ENCODE measurements at regions not wholly inside any gene's neighbourhood (a gene's known extent, or its start where the extent isn't known, plus 50 kb on each side); places are given as distances from the start of the nearest gene placed in this dataset.

GRCh38 chr4:35201403-35201802, 1042.9 kb downstream of the ARAP2 start:
- H3K9me3 Mint-ChIP-seq (ENCODE audit: low read depth): no peaks in the 10 kb centered on the region
- ATAC-seq (no peak), DNase-seq (no peak)
- H3K27ac Mint-ChIP-seq: no peak overlapping the region
- H3K27me3 Mint-ChIP-seq: no peaks in the 10 kb centered on the region
- H3K4me3 Mint-ChIP-seq: no peak overlapping the region
- CTCF ChIA-PET: no interaction called here
- H3K4me1 Mint-ChIP-seq: no peaks in the 10 kb centered on the region
- H3K36me3 Mint-ChIP-seq: no peaks in the 10 kb centered on the region

GRCh38 chr4:35216636-35217035, 1027.7 kb downstream of the ARAP2 start:
- CTCF ChIA-PET: no interaction called here
- Mint-ChIP-seq H3K9me3 (ENCODE audit: low read depth) (no peaks in the 10 kb centered on the region), H3K36me3 (no peaks in the 10 kb centered on the region), H3K27ac (no peak overlapping the region), H3K4me3 (no peak overlapping the region), H3K27me3 (no peaks in the 10 kb centered on the region), H3K4me1 (no peaks in the 10 kb centered on the region)
- DNase-seq (no peak), ATAC-seq (no peak)

DNA sequence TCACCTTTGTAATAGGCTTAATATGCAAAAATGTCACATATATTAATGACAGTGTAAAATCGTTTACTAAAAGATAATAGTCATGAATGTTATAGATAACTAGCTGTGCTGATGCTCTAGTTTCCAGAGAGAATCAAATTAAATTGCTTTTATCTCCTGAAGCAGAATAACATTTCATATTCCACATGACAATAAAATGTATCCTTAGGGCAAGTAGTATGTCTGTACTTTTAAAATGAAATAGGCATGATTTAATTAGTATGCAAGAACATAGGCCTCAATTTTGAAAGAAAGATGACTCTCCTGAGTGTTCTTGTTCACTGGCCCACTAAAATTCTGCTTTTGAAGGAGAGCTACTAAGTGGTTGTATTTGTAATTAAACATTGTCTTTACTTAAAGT, 1027.0 kb downstream of the ARAP2 start:
- no peaks in the 10 kb centered on the region for H3K36me3 Mint-ChIP-seq
- no peaks in the 10 kb centered on the region for H3K27me3 Mint-ChIP-seq
- H3K9me3 Mint-ChIP-seq (ENCODE audit: low read depth): no peaks in the 10 kb centered on the region
- CTCF ChIA-PET: no interaction called here
- H3K4me3 Mint-ChIP-seq: no peak overlapping the region
- no peaks in the 10 kb centered on the region for H3K4me1 Mint-ChIP-seq
- DNase-seq (no peak), ATAC-seq (no peak)
- H3K27ac Mint-ChIP-seq: no peak overlapping the region

DNA sequence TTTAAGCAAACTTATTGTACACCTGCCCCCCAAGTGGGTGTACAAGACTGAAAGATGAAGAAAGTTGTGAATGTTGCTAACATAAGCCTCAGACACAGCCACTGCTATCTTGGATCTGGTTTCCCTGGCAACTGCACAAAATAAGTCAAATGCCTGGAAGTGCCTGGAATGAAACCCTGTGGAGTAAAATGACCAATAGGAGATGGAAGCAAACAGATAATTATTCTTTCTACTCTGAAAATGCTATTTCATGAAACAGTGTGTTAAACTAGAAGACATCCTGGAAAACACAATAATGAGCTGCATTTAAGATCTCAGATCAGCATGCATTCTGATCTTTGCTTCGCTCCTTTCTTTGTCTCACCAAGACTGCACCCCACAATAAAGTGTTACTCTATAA, 1016.0 kb downstream of the ARAP2 start:
- Mint-ChIP-seq H3K4me1 (no peaks in the 10 kb centered on the region), H3K4me3 (no peak overlapping the region), H3K36me3 (no peaks in the 10 kb centered on the region), H3K27me3 (no peaks in the 10 kb centered on the region), H3K27ac (no peak overlapping the region), H3K9me3 (ENCODE audit: low read depth) (no peaks in the 10 kb centered on the region)
- CTCF ChIA-PET: no interaction called here
- ATAC-seq (no peak), DNase-seq (no peak)

DNA sequence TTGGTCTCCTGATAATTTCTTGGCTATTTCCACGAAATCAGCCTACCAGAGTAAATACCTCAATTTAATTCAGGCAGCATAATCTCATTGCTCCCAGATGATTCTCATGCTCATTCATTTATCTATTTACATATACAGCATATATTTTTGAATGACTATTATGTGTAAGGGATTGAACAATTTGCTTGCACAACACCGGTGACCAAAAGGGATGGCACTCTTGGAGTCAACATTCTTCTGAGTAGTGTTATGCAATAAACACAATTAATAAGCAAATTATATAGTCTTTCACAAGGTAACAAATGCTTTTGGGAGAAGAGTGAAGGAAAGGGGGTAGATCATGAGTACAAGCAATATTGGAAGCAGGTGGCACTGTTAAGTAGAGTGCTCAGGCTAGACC, 1015.3 kb downstream of the ARAP2 start:
- CTCF ChIA-PET: no interaction called here
- Mint-ChIP-seq H3K27me3 (no peaks in the 10 kb centered on the region), H3K36me3 (no peaks in the 10 kb centered on the region), H3K9me3 (ENCODE audit: low read depth) (no peaks in the 10 kb centered on the region), H3K27ac (no peak overlapping the region), H3K4me1 (no peaks in the 10 kb centered on the region), H3K4me3 (no peak overlapping the region)
- no peak for ATAC-seq
- no peak for DNase-seq

DNA sequence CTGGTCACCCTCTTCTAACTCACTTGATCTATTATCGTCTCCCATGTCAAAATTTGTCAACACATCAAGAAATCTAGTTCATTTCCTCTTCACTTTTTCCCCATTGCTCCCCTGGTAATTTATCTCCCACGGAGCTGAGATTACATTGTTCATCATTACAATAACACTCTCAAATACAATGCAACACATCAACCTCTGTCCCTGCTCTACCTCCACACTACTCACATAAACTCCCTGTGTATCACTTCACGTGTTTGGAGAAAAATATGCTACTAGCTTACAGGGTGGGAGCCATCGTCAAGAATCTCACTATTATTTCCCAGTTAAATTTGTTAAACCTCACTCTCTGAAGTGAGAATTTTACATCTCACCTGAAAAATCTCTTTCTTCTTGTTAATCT, 1006.4 kb downstream of the ARAP2 start:
- no peak overlapping the region for H3K4me3 Mint-ChIP-seq
- no peak overlapping the region for H3K27ac Mint-ChIP-seq
- H3K9me3 Mint-ChIP-seq (ENCODE audit: low read depth): peaks cover 6% of the 10 kb centered on the region
- no peaks in the 10 kb centered on the region for H3K36me3 Mint-ChIP-seq
- CTCF ChIA-PET: no interaction called here
- no peak for DNase-seq
- no peaks in the 10 kb centered on the region for H3K4me1 Mint-ChIP-seq
- no peak for ATAC-seq
- H3K27me3 Mint-ChIP-seq: no peaks in the 10 kb centered on the region

GRCh38 chr4:35238793-35239192, 1005.5 kb downstream of the ARAP2 start:
- CTCF ChIA-PET: no interaction called here
- ATAC-seq (no peak), DNase-seq (no peak)
- H3K9me3 Mint-ChIP-seq (ENCODE audit: low read depth): peaks cover 6% of the 10 kb centered on the region
- H3K36me3 Mint-ChIP-seq: no peaks in the 10 kb centered on the region
- H3K4me1 Mint-ChIP-seq: no peaks in the 10 kb centered on the region
- no peaks in the 10 kb centered on the region for H3K27me3 Mint-ChIP-seq
- H3K27ac Mint-ChIP-seq: no peak overlapping the region
- no peak overlapping the region for H3K4me3 Mint-ChIP-seq

GRCh38 chr4:35246493-35246892, 997.8 kb downstream of the ARAP2 start:
- no peaks in the 10 kb centered on the region for H3K27me3 Mint-ChIP-seq

DNA sequence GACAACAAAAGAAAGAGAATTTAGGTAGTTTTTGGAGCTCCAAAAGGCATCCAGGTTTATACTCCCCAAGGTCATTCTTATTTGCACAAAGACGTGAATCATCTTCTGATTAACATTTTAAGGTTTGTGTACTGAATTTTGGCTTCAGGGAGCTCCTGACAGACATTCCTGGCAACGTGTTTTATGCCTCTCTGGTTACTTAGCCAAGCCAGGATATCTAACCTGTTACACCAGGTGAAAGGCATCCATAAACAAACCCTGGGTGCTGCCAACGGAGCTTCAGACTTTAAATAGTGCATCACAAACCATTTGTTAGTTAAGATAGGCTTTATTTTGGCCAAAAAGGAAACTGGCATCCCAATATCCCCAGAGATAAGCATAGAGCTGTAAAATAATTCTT, 997.3 kb downstream of the ARAP2 start:
- H3K27ac Mint-ChIP-seq: no peak overlapping the region
- H3K36me3 Mint-ChIP-seq: no peaks in the 10 kb centered on the region
- H3K4me1 Mint-ChIP-seq: no peaks in the 10 kb centered on the region
- no peaks in the 10 kb centered on the region for H3K27me3 Mint-ChIP-seq
- DNase-seq (no peak), ATAC-seq (no peak)
- CTCF ChIA-PET: no interaction called here
- H3K4me3 Mint-ChIP-seq: no peak overlapping the region
- peaks cover 2% of the 10 kb centered on the region for H3K9me3 Mint-ChIP-seq (ENCODE audit: low read depth)

More at GRCh38 chr4:35246493-35246892, 997.8 kb downstream of the ARAP2 start:
- Mint-ChIP-seq H3K36me3 (no peaks in the 10 kb centered on the region), H3K9me3 (ENCODE audit: low read depth) (peaks cover 2% of the 10 kb centered on the region), H3K4me3 (no peak overlapping the region), H3K27ac (no peak overlapping the region), H3K4me1 (no peaks in the 10 kb centered on the region)
- no peak for DNase-seq
- no peak for ATAC-seq
- CTCF ChIA-PET: no interaction called here

DNA sequence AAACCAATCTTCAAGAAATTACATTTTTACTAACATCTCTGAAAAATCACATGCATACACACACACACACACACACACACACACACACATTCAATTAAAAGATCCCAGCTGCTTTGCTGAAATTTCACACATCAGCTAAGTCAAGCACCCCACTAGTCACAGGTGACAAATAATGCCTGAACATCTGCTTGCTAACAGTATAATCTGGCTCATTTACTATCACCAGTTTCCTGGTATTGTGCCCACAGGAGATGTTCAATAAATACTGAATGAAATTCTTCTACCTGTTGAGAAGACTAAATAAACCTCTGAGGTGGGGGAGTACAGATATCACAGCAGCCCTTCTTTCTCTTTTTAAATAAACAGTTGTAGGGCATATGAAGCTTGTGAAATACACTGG, 994.0 kb downstream of the ARAP2 start:
- Mint-ChIP-seq H3K4me3 (no peak overlapping the region), H3K27ac (no peak overlapping the region), H3K4me1 (no peaks in the 10 kb centered on the region), H3K27me3 (no peaks in the 10 kb centered on the region), H3K36me3 (no peaks in the 10 kb centered on the region), H3K9me3 (ENCODE audit: low read depth) (no peaks in the 10 kb centered on the region)
- CTCF ChIA-PET: no interaction called here
- ATAC-seq: no peak
- DNase-seq: no peak

DNA sequence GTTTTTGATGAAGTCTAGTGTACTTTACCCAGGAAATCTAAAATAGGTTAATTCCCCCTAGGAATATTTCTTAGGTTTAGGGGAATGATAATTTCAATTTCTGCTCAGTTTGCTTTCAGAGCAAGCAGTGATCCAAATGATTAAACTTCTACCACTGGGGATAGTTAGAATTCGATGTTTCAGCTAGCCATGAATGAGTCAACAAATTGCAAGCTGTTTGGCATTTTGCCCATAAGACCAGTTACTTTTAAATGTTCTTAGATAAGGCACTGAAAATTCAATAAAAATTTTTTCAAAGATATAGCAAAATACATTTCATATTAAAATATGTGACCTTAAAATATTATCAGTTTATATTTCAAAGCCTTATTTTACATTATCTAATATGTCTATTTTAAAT, 993.6 kb downstream of the ARAP2 start:
- ATAC-seq (no peak), DNase-seq (no peak)
- CTCF ChIA-PET: no interaction called here
- no peaks in the 10 kb centered on the region for H3K4me1 Mint-ChIP-seq
- no peaks in the 10 kb centered on the region for H3K27me3 Mint-ChIP-seq
- H3K9me3 Mint-ChIP-seq (ENCODE audit: low read depth): no peaks in the 10 kb centered on the region
- H3K4me3 Mint-ChIP-seq: no peak overlapping the region
- no peak overlapping the region for H3K27ac Mint-ChIP-seq
- no peaks in the 10 kb centered on the region for H3K36me3 Mint-ChIP-seq

- H3K27me3 Mint-ChIP-seq: no peaks in the 10 kb centered on the region
- ATAC-seq (no peak), DNase-seq (no peak)
- H3K4me3 Mint-ChIP-seq: no peak overlapping the region
- H3K4me1 Mint-ChIP-seq: no peaks in the 10 kb centered on the region
- CTCF ChIA-PET: no interaction called here
- no peak overlapping the region for H3K27ac Mint-ChIP-seq
- H3K9me3 Mint-ChIP-seq (ENCODE audit: low read depth): no peaks in the 10 kb centered on the region
- H3K36me3 Mint-ChIP-seq: no peaks in the 10 kb centered on the region
Observed at GRCh38 chr4:35252071-35252470, 992.2 kb downstream of the ARAP2 start.

DNA sequence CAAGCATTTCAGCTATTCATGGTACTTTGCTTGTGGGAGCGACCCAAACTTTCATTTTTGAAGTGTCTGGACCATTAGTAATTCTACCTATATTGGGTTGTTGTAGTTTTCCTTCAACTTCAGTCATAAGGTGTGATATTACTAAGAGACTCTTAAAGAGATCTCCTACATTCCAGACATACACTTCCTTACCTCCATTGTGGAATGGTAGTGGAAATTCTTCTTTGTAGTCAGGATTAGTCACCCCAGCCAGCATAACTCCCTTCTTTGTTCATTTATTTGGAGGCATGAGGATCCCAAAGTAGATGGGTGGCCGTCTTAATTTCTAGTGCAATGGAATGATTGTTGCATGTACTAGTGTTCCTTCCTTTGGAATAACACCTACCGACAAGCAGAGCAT, 991.4 kb downstream of the ARAP2 start:
- Mint-ChIP-seq H3K9me3 (ENCODE audit: low read depth) (no peaks in the 10 kb centered on the region), H3K27me3 (no peaks in the 10 kb centered on the region), H3K36me3 (no peaks in the 10 kb centered on the region), H3K4me3 (no peak overlapping the region), H3K27ac (no peak overlapping the region), H3K4me1 (no peaks in the 10 kb centered on the region)
- CTCF ChIA-PET: no interaction called here
- DNase-seq (no peak), ATAC-seq (no peak)

- no peaks in the 10 kb centered on the region for H3K36me3 Mint-ChIP-seq
- H3K9me3 Mint-ChIP-seq (ENCODE audit: low read depth): no peaks in the 10 kb centered on the region
Observed at GRCh38 chr4:35253331-35253730, 991.0 kb downstream of the ARAP2 start.

GRCh38 chr4:35286434-35286833, 957.9 kb downstream of the ARAP2 start:
- H3K36me3 Mint-ChIP-seq: no peaks in the 10 kb centered on the region
- DNase-seq: no peak
- no peaks in the 10 kb centered on the region for H3K9me3 Mint-ChIP-seq (ENCODE audit: low read depth)
- no peaks in the 10 kb centered on the region for H3K27me3 Mint-ChIP-seq
- no peak for ATAC-seq
- no peak overlapping the region for H3K27ac Mint-ChIP-seq
- no peak overlapping the region for H3K4me3 Mint-ChIP-seq
- H3K4me1 Mint-ChIP-seq: no peaks in the 10 kb centered on the region
- CTCF ChIA-PET: no interaction called here

More at GRCh38 chr4:35253331-35253730, 991.0 kb downstream of the ARAP2 start:
- no peak for DNase-seq
- no peak for ATAC-seq
- CTCF ChIA-PET: no interaction called here
- H3K27me3 Mint-ChIP-seq: no peaks in the 10 kb centered on the region
- no peaks in the 10 kb centered on the region for H3K4me1 Mint-ChIP-seq
- H3K27ac Mint-ChIP-seq: no peak overlapping the region
- no peak overlapping the region for H3K4me3 Mint-ChIP-seq
